GM19099 (cell line): ENCODE measurements at regions not wholly inside any gene's neighbourhood (a gene's known extent, or its start where the extent isn't known, plus 50 kb on each side); places are given as distances from the start of the nearest gene placed in this dataset.

Experiments used
- POLR2A ChIP-seq: IDR thresholded peaks from 3 replicates; pipeline ENCODE4 v1.6.1; 2011; ENCODE audit warnings: low read depth; ENCODE audit not compliant: insufficient read length; ENCODE audit errors: extremely low read depth

- TF ChIP-seq POLR2A, result no peak
Measured at GRCh38 chr14:81709681-81710080, 176.0 kb upstream of the SEL1L start.

- no peak for TF ChIP-seq POLR2A
Measured at GRCh38 chr14:81710232-81710845, 176.7 kb upstream of the SEL1L start.

GRCh38 chr14:81715731-81716130 lies 182.1 kb upstream of the SEL1L start:
- no peak for TF ChIP-seq POLR2A

DNA sequence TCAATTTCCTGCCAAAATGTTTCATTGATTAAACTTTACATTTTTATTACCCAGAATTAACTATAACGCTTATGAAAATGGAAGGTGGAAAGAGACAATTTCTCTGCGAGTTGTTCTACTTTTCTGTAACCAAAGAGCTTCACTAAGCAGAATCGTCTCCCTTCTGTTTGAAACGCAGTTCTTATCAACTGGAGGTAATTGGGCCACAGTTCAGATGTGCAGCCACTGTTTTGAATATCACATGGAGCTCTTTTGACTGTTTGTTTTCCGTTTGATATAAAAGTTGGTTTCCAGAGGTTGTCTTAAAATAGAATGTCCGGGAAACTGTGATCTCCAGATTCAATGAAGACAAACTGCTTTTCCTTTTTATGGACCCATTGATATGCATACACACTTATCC lies 183.3 kb upstream of the SEL1L start:
- no peak for TF ChIP-seq POLR2A

- no peak for TF ChIP-seq POLR2A
Measured at GRCh38 chr14:81723956-81724355, 190.3 kb upstream of the SEL1L start.

DNA sequence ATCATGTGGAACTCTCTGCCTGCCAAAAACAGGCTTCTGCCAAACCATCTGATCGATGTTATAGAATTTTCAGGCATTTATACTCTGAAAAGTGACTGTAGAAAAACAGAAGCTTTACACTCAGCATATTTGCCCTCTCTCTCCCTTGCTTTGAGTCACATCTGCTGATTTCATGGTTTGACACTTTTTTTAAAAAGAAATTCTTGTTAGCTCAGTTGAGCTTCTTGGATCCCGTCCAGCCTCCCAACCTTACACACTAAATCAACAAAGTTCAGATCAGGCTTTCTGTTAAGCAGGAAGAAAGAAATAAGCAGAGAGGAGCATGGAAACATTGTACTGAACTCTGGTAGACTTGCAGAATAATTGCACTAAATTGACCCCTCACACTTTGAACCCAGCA lies 193.6 kb upstream of the SEL1L start:
- TF ChIP-seq POLR2A, result no peak

DNA sequence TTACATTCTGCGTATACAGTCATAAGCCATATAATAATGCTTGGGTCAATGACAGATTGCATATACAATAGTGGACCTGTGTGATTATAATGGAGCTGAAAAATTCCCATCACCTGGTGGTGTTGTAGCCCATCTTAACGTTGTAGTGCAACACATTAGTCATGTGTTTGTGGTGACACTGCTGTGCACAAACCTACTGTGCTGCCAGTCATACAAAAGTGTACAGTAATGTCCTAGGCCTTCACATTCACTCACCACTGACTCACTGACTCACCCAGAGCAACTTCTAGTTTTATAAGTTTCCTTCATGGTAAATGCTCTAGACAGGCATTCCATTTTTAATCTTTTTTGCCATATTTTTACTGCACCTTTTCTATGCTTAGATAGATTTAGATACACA lies 194.8 kb upstream of the SEL1L start:
- TF ChIP-seq POLR2A, result no peak

GRCh38 chr14:81729622-81730021 lies 196.0 kb upstream of the SEL1L start:
- TF ChIP-seq POLR2A, result no peak

DNA sequence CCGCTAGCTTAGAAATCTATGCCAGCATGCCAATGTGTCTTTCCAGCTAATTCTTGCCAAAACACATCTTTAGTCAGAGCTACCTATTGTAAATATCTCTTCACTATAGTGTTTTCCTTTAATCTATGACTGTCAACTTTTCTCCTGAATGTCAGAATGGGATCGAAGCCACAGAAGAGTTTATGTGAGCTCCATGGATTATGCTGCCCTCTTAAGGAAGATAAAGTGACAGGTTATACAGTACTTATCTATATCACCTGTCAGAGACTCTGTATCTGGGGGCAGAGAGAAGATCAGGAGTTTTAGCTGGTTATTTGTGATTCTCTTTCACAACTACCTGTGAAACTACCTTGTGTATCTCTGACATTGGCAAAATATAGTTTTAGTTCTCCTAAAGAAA lies 204.3 kb upstream of the SEL1L start:
- TF ChIP-seq POLR2A, result no peak

DNA sequence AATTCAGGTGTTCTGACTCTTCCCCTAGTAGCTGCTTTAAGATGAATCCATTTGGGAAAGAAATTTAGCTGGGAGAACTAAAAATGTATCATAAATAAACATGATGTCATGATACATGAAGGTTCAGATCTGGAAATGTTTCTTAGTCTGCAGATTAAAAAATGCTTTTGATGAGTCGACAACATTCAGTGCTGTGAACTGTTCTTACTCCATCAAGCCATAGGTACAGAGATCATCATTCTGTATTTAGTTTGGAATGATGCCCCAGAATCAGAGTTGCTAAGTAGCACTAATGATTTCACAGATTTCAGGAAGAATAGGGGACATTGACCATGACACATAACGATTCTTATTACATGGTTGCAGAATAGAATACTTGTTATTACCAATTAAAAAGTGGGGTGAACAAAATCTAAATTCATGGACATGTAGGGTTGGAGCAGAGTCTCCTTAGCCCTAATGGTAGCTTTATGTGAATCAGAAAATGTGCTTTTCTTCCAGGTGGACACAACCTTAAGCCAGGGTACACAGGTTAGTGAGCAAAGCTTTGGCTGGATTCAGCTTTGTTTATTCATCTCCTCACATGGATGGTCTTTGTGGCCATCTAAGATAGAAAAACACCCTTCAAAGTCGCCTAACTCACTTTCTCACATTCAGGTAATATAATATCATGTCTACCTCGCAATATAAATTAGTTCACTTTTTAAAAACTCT lies 205.4 kb upstream of the SEL1L start:
- no peak for TF ChIP-seq POLR2A

DNA sequence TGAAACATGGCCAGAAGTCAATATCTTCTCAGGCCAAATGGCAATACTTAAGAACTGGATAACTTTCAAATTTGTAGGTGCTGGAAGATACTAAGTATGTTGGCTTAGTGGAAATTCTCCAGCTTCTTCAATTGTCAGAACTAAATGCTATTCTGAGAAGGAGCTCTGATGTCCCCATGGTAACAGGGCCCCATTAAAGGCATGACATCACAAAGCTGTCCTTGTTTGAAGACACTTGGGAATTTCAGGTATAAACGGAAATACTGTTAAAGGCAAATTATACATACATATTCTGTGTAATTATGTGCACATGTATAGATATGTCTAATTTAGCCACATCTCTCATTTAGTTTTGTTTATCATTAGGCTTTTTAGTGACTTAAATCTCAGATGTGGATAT lies 210.0 kb upstream of the SEL1L start:
- no peak for TF ChIP-seq POLR2A

DNA sequence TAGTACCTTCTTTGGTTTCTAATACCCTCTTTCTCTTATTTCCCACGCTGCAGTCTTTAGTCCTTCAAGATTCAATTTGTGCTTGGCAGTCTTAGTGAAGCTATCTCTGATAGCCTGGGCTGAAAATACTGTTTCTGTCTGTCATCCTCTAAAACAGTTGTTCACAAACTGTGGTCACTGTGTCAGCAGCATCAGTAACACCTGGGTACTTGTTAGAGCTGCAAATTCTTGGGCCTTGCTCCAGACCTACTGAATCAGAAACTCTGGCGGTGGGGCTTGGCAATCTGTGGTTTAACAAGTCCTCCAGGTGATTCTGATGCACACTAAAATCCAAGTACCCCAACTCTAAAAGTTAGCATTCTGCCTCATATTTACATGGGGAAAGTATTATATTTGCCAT lies 217.5 kb upstream of the SEL1L start:
- TF ChIP-seq POLR2A, result no peak

DNA sequence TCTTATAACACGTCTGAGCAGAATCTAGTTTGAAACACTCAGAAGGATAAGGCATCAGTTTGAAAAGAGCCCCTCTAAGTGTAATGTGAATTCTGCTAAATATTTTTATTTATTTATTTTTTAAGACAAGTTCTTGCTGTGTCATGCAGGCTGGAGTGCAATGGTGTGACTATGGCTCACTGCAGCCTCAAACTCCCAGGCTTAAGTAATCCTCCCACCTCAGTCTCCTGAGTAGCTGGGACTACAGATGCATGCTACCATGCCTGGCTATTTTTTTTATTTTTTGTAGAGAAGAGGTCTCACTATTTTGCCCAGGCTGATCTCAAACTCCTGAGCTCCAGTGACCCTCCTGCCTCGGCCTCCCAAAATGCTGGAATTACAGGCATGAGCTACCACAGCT lies 225.9 kb upstream of the SEL1L start:
- no peak for TF ChIP-seq POLR2A

- TF ChIP-seq POLR2A, result no peak
Measured at GRCh38 chr14:81765651-81766275, 232.1 kb upstream of the SEL1L start.

- TF ChIP-seq POLR2A, result no peak
Measured at GRCh38 chr14:81766321-81766915, 232.8 kb upstream of the SEL1L start.
